Caki2 (cell line): ENCODE measurements at regions not wholly inside any gene's neighbourhood (a gene's known extent, or its start where the extent isn't known, plus 50 kb on each side); places are given as distances from the start of the nearest gene placed in this dataset.

Experiments
- DNase-seq: peaks from one replicate; pipeline ENCODE4 v3.0.0-alpha.2; 2015; ENCODE audit warnings: low read depth
- in situ Hi-C: cut with HindIII; loops from 2 replicates; pipeline ENCODE4 v1.10.0; 2016; ENCODE audit warnings: low sequenced_read_pairs, low pct_unique_long_range_greater_than_20kb, mixed read lengths

GRCh38 chr18:73235491-73235890 is 367.7 kb upstream of the NETO1 start:
- DNase-seq: peak; percentile 83
- in situ Hi-C loops: no loop called here

GRCh38 chr18:73232933-73233332 is 365.1 kb upstream of the NETO1 start:
- in situ Hi-C loops: no loop called here
- no peak for DNase-seq

- in situ Hi-C loops: no loop called here
Measured at GRCh38 chr18:73220663-73221062, 352.9 kb upstream of the NETO1 start.

GRCh38 chr18:73218293-73218692 is 350.5 kb upstream of the NETO1 start:
- in situ Hi-C loops: no loop called here
- no peak for DNase-seq

More at GRCh38 chr18:73220663-73221062, 352.9 kb upstream of the NETO1 start:
- DNase-seq: no peak

- in situ Hi-C loops: no loop called here
- DNase-seq: no peak
Measured at GRCh38 chr18:73214970-73215369, 347.2 kb upstream of the NETO1 start.

GRCh38 chr18:73212442-73212841 is 344.7 kb upstream of the NETO1 start:
- DNase-seq: no peak
- in situ Hi-C loops: no loop called here

GRCh38 chr18:73201940-73202339 is 334.2 kb upstream of the NETO1 start:
- in situ Hi-C loops: no loop called here
- DNase-seq: no peak

- in situ Hi-C loops: no loop called here
- no peak for DNase-seq
Measured at GRCh38 chr18:73199151-73199550, 331.4 kb upstream of the NETO1 start.

GRCh38 chr18:73189718-73190117 is 321.9 kb upstream of the NETO1 start:
- DNase-seq: no peak
- in situ Hi-C loops: no loop called here

- DNase-seq: peak; percentile 73
- in situ Hi-C loops: no loop called here
Measured at GRCh38 chr18:73168236-73168635, 300.4 kb upstream of the NETO1 start.

- in situ Hi-C loops: no loop called here
- DNase-seq: no peak
Measured at GRCh38 chr18:73164430-73164829, 296.6 kb upstream of the NETO1 start.

GRCh38 chr18:73163236-73163635 is 295.4 kb upstream of the NETO1 start:
- in situ Hi-C loops: no loop called here
- no peak for DNase-seq

GRCh38 chr18:73156117-73156516 is 288.3 kb upstream of the NETO1 start:
- in situ Hi-C loops: no loop called here
- no peak for DNase-seq

GRCh38 chr18:73153271-73153670 is 285.5 kb upstream of the NETO1 start:
- in situ Hi-C loops: no loop called here
- DNase-seq: no peak

- DNase-seq: no peak
- in situ Hi-C loops: no loop called here
Measured at GRCh38 chr18:73151086-73151485, 283.3 kb upstream of the NETO1 start.

- no peak for DNase-seq
- in situ Hi-C loops: no loop called here
Measured at GRCh38 chr18:73150199-73150598, 282.4 kb upstream of the NETO1 start.

- in situ Hi-C loops: no loop called here
- DNase-seq: no peak
Measured at GRCh38 chr18:73147590-73147989, 279.8 kb upstream of the NETO1 start.

- DNase-seq: no peak
- in situ Hi-C loops: no loop called here
Measured at GRCh38 chr18:73144030-73144429, 276.2 kb upstream of the NETO1 start.

GRCh38 chr18:73136134-73136533 is 268.3 kb upstream of the NETO1 start:
- in situ Hi-C loops: no loop called here
- no peak for DNase-seq

GRCh38 chr18:73124175-73124574 is 256.4 kb upstream of the NETO1 start:
- in situ Hi-C loops: no loop called here
- DNase-seq: no peak

- in situ Hi-C loops: no loop called here
- no peak for DNase-seq
Measured at GRCh38 chr18:73121207-73121606, 253.4 kb upstream of the NETO1 start.
